ENCODE measurements at regions not wholly inside any gene's neighbourhood (a gene's known extent, or its start where the extent isn't known, plus 50 kb on each side); places are given as distances from the start of the nearest gene placed in this dataset.

- TF ChIP-seq, protein P1, sequence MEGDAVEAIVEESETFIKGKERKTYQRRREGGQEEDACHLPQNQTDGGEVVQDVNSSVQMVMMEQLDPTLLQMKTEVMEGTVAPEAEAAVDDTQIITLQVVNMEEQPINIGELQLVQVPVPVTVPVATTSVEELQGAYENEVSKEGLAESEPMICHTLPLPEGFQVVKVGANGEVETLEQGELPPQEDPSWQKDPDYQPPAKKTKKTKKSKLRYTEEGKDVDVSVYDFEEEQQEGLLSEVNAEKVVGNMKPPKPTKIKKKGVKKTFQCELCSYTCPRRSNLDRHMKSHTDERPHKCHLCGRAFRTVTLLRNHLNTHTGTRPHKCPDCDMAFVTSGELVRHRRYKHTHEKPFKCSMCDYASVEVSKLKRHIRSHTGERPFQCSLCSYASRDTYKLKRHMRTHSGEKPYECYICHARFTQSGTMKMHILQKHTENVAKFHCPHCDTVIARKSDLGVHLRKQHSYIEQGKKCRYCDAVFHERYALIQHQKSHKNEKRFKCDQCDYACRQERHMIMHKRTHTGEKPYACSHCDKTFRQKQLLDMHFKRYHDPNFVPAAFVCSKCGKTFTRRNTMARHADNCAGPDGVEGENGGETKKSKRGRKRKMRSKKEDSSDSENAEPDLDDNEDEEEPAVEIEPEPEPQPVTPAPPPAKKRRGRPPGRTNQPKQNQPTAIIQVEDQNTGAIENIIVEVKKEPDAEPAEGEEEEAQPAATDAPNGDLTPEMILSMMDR (optimal IDR thresholded peaks at IDR 0.05 in 1 of 3, IDR thresholded peaks at IDR 0.05 in 1 of 3, conservative IDR thresholded peaks at IDR 0.05 in 1 of 3; ENCODE audit: extremely low read depth in 1 of 3, insufficient read depth in 2 of 3, low read length in 3 of 3): no peak
- no peak for TF ChIP-seq EZH2 (IDR thresholded peaks at IDR 0.05; ENCODE audit: low read length)
These were observed 369.6 kb upstream of the POT1 start for GRCh38 chr7:125299003-125299765.

Data from keratinocyte (primary cell).